ENCODE measurements at regions not wholly inside any gene's neighbourhood (a gene's known extent, or its start where the extent isn't known, plus 50 kb on each side); places are given as distances from the start of the nearest gene placed in this dataset.
A peak's percentile ranks its signal among the peaks of the same experiment; 100 is the strongest.

DNA sequence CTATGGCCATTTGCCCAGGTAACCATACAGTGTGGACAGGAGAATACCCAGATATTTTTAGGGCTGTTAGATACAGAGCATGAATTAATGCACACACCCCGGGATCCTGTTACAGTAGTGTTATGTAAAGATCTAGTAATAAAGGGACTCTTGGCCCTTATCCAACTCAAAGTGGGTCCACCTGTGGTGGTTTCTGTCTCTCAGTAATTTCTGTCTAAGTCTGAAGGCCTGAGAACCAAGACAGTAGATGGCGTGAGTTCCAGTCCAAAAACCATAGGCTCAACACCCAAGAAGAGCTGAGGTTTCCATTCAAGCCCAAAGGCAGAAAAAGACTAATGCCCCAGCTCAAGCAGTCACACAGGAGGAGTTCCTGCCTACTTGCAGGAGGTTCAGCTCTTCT is 277.7 kb downstream of the ZEB1 start:
- TF ChIP-seq, protein P1, sequence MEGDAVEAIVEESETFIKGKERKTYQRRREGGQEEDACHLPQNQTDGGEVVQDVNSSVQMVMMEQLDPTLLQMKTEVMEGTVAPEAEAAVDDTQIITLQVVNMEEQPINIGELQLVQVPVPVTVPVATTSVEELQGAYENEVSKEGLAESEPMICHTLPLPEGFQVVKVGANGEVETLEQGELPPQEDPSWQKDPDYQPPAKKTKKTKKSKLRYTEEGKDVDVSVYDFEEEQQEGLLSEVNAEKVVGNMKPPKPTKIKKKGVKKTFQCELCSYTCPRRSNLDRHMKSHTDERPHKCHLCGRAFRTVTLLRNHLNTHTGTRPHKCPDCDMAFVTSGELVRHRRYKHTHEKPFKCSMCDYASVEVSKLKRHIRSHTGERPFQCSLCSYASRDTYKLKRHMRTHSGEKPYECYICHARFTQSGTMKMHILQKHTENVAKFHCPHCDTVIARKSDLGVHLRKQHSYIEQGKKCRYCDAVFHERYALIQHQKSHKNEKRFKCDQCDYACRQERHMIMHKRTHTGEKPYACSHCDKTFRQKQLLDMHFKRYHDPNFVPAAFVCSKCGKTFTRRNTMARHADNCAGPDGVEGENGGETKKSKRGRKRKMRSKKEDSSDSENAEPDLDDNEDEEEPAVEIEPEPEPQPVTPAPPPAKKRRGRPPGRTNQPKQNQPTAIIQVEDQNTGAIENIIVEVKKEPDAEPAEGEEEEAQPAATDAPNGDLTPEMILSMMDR (IDR thresholded peaks at IDR 0.05; ENCODE audit: insufficient read depth, low read depth, low read length, missing control alignments), result no peak
- no peak overlapping the region for H3K4me3 ChIP-seq (ENCODE audit: low read length)
- no peak for DNase-seq (ENCODE audit: low read depth)

DNA sequence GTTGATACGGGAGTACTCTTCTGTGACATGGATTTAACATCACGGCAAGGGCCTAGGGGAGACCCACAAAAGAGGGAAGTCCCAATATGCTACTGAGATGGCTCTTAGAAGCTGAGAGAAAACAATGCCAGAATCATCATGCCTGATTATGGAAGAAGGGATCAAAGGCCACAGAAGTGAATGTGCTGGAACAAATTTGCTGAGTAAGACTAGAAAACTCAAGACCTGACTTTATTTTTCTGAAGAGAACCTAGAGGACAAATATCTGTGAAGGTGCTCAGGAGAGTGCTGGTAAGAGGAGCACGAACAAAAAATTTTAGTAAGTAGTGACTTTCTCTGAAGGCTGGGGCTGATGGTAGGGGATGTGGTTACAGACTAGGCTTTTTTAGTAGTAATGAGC is 277.0 kb downstream of the ZEB1 start:
- DNase-seq (ENCODE audit: low read depth), result no peak
- TF ChIP-seq, protein P1 (IDR thresholded peaks at IDR 0.05; ENCODE audit: insufficient read depth, low read depth, low read length, missing control alignments), result no peak
- no peak overlapping the region for H3K4me3 ChIP-seq (ENCODE audit: low read length)

DNA sequence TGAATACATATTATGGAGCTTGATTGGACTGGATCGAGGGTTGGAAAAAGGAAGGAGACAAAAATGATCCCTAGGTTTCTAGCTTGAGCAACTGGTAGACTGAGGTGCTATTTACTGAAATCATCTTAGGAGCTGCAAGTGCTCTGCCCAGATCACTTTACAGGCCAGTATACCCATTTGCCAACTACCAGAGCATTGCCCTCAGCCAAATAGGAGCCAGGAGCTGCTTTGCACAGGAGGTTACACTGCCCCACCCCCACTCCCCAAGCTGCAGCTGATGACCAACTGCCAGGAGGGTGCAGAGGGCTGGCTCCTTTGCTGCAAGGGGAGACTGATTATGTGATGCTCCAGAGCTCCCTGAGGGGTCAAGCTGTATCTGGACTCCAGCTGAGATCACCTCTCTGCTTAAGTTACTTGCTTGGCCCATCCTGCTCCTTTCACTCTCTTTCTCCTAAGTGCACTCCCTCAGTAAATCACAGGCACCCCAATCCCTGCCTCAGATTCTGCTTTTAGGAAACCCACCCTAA is 275.4 kb downstream of the ZEB1 start:
- TF ChIP-seq, protein P1 (IDR thresholded peaks at IDR 0.05; ENCODE audit: insufficient read depth, low read depth, low read length, missing control alignments), result no peak
- no peak overlapping the region for H3K4me3 ChIP-seq (ENCODE audit: low read length)
- DNase-seq (ENCODE audit: low read depth), result no peak

DNA sequence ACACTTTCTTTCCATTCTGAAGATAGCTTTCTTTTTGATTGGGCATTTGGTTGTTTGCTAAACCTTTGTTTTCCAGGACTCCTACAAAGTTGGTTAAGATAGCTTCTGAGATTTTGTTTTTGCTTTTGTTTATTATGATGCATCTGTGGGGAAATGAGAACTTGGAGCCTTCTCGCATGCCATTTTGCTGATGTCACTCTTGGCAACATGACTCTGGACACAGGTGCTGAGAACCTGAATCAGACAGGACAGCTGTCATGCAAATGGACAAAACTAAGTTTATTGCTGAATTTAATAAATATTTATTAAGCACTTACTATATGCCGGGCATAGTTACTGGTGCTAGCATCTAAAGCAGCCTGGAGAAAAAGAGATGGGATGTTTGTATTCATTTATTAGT is 274.1 kb downstream of the ZEB1 start:
- TF ChIP-seq, protein P1 (IDR thresholded peaks at IDR 0.05; ENCODE audit: insufficient read depth, low read depth, low read length, missing control alignments), result no peak
- no peak overlapping the region for H3K4me3 ChIP-seq (ENCODE audit: low read length)
- DNase-seq (ENCODE audit: low read depth), result peak; percentile 32

DNA sequence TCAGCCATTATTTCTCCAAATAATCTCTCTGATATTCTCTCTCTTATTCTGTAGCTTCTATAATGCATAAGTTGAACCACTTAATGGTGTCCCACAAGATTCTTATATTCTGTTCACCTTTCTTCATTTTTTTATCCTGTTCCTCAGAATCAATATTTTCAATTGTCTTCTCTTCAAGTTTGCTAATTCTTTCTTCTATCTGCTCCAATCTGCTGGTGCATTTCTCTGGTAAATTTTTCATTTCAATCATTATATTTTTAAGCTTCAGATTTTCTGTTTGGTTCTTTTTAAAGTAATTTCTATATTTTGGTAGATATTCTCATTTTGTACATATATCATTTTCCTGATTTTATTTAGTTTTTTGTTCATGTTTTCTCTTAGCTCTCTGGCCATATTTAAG is 272.6 kb downstream of the ZEB1 start:
- DNase-seq (ENCODE audit: low read depth), result no peak
- H3K4me3 ChIP-seq (ENCODE audit: low read length), result no peak overlapping the region
- TF ChIP-seq, protein P1 (IDR thresholded peaks at IDR 0.05; ENCODE audit: insufficient read depth, low read depth, low read length, missing control alignments), result no peak

DNA sequence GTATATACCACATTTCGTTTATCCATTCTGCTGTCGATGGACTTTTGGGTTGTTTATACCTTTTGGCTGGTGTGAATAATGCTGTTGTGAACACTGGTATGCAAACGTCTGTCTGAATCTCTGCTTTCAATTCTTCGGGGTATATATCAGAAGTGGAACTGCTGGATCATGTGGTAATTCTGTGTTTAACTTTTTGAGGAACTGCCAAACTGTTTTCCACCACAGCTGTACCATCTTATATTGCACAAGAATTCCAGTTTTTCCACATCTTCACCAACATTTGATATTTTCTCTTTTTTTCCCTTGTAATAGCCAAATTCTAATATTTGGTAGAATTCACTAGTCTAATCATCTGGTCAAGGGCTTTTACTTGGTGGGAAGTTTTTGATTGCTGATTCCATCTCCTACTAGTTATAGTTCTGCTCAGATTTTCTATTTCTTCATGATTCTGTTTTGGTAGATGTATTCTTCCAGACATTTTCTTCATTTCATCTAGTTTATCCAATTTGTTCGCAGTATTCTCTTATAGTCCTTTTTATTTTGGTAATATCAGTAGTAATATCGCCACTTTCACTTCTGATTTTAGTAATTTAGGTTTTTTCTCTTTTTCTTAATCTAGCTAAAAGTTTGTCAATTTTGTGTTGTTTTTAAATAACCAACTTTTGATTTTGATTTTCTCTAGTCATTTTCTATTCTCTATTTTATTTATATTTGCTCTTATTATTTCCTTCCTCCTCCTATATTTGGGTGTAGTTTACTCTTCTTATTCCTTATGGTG is 271.2 kb downstream of the ZEB1 start:
- TF ChIP-seq, protein P1 (IDR thresholded peaks at IDR 0.05; ENCODE audit: insufficient read depth, low read depth, low read length, missing control alignments), result no peak

DNA sequence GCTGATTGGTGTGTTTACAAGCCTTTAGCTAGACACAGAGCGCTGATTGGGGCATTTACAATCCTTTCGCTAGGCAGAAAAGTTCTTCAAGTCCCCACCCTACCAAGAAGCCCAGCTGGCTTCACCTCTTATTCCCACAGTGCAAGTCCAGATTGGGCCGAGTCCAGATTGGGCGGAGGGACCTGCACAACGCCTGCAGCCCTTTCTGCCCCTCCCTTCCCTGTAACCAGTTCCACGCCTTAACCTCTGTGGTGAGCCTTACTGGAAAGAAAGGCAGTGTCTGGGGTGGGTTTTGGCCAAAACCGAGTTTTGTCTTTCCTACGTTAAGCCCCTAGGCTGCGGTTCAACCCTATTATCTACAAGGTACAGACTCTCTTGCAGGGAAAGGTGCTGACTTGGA is 268.7 kb downstream of the ZEB1 start:
- TF ChIP-seq, protein P1 (IDR thresholded peaks at IDR 0.05; ENCODE audit: insufficient read depth, low read depth, low read length, missing control alignments), result no peak
- no peak overlapping the region for H3K4me3 ChIP-seq (ENCODE audit: low read length)
- DNase-seq (ENCODE audit: low read depth), result no peak

More for the DNA sequence above, 271.2 kb downstream of the ZEB1 start:
- DNase-seq (ENCODE audit: low read depth), result no peak
- H3K4me3 ChIP-seq (ENCODE audit: low read length), result no peak overlapping the region

All from epithelial cell of esophagus (primary cell).